ENCODE measurements at regions not wholly inside any gene's neighbourhood (a gene's known extent, or its start where the extent isn't known, plus 50 kb on each side); places are given as distances from the start of the nearest gene placed in this dataset.

GRCh38 chr2:204145263-204145751 is 208.7 kb downstream of the ICOS start:
- no peak for TF ChIP-seq POLR2AphosphoS5 (IDR thresholded peaks at IDR 0.05; ENCODE audit: low read depth)
- TF ChIP-seq CTCF (conservative IDR thresholded peaks at IDR 0.05; ENCODE audit: low read depth in 2 of 2) = peak; percentile 96 to 99
- no peak for TF ChIP-seq EZH2 (IDR thresholded peaks at IDR 0.05; ENCODE audit: low read depth, unreplicated experiment)
- no peak for TF ChIP-seq ZNF114 (CRISPR knock-in tag; IDR thresholded peaks at IDR 0.05)
- no peak for TF ChIP-seq EZH2phosphoT487 (IDR thresholded peaks at IDR 0.05; ENCODE audit: unreplicated experiment)
- TF ChIP-seq CREB1 (CRISPR knock-in tag; IDR thresholded peaks at IDR 0.05; ENCODE audit: low read depth) = no peak
- no peak for TF ChIP-seq REST (IDR thresholded peaks at IDR 0.05; ENCODE audit: unreplicated experiment)
- no peak for TF ChIP-seq JUNB (IDR thresholded peaks at IDR 0.05; ENCODE audit: unreplicated experiment)
- TF ChIP-seq ETS1 (IDR thresholded peaks at IDR 0.05) = no peak
- no peak for TF ChIP-seq ZNF331 (CRISPR knock-in tag; IDR thresholded peaks at IDR 0.05; ENCODE audit: low read depth)
- peak; percentile 52; the same call in 1 of the 2 replicates for TF ChIP-seq ZNF462 (CRISPR knock-in tag; IDR thresholded peaks at IDR 0.05)
- TF ChIP-seq NANOG (IDR thresholded peaks at IDR 0.05; ENCODE audit: borderline replicate concordance) = no peak
- no peak for TF ChIP-seq STAT1 (IDR thresholded peaks at IDR 0.05; ENCODE audit: unreplicated experiment)

Data from GM23338 (cell line).